Stimulated activated CD8-positive, alpha-beta memory T cell treated with anti-CD3 and anti-CD28 coated beads, Interleukin-2, amount 100 ng/mL, for 1 hour (primary cell): ENCODE measurements at regions not wholly inside any gene's neighbourhood (a gene's known extent, or its start where the extent isn't known, plus 50 kb on each side); places are given as distances from the start of the nearest gene placed in this dataset.

Experiments used
- DNase-seq, 2 donors: peaks; one replicate each; pipeline ENCODE4 v3.0.0-alpha.2; 2020; ENCODE audit warnings: low read depth in 2 of 2

DNA sequence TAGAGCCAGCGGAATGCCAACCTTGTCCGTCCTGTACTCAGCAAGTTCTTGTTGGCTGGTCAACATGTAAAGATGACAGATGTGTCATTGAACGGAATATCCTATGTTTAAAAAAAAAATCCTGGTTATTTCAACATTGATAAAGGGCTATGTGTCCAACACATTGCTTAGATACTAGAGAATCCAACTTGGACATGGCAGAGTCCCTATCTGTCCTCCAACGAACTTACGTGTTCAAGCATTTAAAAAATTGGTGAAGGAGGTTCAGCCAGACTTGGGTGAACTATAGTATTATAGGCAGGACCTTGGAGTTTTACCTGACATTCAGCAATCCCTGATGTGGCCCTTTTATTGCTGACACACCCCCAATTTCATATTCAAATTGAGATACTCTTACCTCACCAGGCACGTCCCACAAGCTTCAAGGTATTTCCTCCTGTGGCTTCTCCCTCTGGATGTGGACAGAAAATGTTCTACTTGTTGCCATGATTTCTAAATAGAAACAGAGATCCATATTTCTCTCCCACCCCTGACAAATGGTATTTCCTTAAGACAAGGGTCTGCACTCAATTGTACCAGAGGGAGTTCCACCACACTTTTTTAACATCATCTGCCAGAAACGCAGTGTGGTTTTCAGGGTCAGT, 207.7 kb upstream of the TPM1 start:
- no peak for DNase-seq

GRCh38 chr15:62835351-62835750, 207.2 kb upstream of the TPM1 start:
- DNase-seq = no peak

DNA sequence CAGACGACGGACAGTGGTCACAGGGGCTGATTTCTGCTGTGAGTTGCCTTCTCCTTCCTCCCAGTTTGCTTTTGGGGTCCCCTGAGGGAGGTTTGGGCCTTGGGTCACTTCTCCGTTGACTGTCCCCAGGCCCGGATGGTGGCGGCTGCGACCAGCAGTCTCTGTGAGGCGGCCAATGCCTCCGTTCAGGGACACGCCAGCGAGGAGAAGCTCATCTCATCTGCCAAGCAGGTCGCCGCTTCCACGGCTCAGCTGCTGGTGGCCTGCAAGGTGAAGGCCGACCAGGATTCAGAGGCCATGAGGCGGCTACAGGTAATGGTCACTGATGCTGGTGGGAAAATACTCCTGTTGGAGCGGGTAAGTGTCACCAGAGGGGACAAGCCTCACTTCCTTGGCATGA, 206.8 kb upstream of the TPM1 start:
- DNase-seq = no peak

DNA sequence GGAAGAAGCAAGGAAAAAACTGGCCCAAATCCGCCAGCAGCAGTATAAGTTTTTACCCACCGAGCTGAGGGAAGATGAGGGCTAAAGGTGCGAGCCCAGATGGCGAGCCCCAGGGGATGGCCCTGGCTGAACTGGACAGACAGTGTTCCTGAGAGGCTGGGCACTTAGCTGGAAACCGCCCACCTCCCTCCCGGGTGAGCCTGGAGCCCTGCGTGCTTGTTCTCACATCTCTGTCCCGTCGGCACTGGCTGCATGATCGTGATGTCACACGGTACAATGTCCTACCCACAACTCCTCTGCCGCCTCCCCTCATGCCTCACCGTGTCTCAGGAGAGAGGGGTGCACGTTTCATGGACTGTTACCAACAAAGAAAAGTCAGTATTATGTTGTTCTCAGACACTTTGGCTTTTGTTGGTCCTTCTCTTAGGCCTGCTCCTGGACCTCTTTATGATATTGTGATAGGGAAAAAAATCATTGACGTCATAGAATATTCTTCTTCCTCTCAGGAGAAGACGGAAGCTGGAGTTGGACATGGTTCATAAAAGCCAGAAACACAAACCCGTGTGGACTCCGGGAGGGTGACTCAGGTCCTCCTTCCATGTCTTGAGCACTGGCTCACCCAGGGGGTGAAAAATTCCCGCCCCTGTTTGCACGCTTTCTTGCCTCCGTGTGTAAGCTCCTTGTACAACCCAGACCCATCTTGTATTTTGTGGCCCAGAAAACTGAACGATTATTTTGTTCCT, 201.8 kb upstream of the TPM1 start:
- DNase-seq = no peak

GRCh38 chr15:62841269-62841628, 201.3 kb upstream of the TPM1 start:
- DNase-seq = no peak

DNA sequence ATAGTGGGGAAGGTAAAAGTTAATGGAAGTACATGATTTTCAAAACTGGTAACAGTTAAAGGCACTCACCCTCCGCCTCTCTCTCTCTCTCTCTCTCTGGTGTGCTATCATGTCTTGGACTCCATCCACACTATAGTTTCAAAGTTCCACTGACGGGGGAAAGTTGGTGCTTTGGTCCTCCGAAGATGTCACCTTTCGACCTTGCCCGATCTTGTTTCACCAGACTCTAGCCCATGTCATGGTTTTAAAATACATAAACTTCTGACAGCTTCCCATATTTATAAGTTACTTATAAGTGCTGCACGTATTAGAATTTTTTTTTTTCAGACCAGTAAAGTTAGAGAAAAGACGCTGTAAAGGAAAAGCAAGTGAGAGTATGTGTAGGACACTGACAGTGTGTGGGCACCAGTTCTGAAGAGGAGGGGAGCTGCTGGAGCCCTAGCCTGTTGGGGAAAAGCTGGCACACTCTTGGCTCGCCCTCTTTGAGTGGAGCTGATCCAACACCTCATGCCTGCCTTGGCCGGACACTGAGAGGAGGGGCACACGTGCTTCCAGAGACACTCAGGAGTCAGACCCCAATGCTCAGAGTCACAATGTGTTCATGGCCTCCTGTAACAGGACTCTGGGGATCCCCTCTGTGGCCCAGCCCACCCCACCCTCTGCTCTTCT, 200.5 kb upstream of the TPM1 start:
- DNase-seq = no peak

DNA sequence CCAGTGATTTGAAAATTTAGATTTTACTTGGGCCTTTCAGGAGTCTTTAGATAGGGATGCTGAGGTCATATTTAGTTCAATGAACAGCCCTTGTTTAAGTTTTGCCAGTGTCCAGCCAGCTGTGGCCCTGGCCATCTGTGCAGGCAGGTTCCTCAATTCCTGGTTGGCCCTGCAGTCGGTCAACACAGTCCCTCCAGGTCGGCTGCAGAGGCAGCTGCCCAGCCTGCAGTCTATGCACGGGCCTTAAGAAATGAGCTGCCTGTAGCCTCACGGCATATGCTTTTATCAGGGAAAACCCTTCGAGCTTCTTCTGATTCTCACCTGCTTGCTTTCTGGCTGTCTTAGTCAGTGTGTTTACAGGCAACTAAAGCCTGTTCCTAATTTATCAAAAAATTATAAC, 199.2 kb upstream of the TPM1 start:
- DNase-seq = no peak

GRCh38 chr15:62844564-62845240, 197.8 kb upstream of the TPM1 start:
- DNase-seq = no peak

GRCh38 chr15:62845241-62846126, 197.1 kb upstream of the TPM1 start:
- no peak for DNase-seq

- DNase-seq = no peak
Measured at GRCh38 chr15:62846131-62846804, 196.3 kb upstream of the TPM1 start.

GRCh38 chr15:62846805-62847495, 195.6 kb upstream of the TPM1 start:
- DNase-seq = no peak

DNA sequence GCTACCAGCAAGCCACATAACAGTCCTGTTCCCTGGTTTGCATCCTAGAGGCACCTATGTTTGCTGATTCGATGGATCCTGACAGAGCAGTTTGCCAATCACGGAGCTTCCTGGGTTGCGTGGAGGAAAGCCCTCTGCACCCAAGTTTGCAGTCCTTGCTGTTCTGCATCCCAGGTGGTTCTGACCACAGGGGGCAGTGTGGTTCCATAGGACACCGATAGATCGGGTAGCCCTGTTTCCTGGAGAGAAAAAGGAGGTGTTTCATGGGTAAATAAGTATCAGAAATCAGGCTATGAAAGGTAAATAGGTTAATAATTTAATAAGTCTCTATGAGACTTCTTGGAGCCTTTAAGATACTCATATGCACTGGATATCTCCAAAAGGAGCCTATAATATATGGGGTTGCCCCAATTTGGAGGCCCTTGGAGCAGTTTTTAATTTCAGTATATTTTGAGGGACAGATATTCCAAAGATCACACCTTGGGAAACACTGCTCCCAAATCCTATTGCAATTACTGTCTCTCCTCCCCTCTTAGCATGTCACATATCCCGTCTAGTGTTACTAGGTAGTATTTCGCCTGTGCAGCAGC, 194.6 kb upstream of the TPM1 start:
- no peak for DNase-seq

DNA sequence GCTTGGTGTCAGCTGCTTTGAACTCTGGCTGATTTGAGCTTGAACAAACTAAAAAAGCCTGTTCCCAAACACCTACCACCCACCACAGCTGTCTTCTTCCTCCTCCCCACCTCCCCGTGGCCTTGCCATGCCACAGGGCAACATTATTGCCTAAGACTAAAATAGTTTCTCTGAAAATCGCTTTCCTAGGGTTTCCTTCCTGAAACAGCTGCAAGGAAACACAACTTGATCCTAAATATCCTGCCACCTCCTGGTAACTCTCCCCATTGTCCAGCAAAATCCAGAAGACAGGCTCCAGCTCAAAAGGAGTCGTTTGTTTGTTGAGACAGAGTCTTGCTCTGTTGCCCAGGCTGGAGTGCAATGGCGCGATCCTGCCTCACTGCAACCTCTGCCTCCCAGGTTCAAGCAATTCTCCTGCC, 193.9 kb upstream of the TPM1 start:
- DNase-seq = no peak

- DNase-seq = no peak
Measured at GRCh38 chr15:62849316-62850106, 193.0 kb upstream of the TPM1 start.

GRCh38 chr15:62850318-62850717, 192.2 kb upstream of the TPM1 start:
- no peak for DNase-seq

DNA sequence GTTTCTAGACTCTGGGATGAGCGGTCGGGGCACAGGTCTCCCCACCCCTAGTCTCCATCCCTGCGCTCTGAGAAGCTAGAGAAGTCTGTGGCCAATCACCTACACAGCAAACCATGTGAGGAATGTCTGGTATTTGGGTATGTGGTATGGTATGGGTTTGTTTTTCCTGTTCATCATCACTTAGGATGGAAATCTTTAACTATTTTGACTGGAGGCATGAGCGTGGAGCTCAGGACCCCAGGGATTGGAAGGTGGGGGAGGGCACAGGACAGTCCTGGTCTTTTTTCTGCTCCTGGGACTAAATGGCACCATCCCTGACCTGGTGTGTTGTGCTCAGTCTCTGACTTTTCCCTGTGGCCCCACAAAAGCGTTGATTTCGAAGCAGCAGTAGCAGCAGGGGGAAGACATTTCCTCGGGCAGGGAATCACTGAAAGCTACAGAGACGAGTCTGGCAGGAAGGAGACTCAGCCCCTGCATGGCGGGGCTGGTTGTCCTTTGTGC, 191.7 kb upstream of the TPM1 start:
- no peak for DNase-seq

- no peak for DNase-seq
Measured at GRCh38 chr15:62853114-62853840, 189.3 kb upstream of the TPM1 start.

DNA sequence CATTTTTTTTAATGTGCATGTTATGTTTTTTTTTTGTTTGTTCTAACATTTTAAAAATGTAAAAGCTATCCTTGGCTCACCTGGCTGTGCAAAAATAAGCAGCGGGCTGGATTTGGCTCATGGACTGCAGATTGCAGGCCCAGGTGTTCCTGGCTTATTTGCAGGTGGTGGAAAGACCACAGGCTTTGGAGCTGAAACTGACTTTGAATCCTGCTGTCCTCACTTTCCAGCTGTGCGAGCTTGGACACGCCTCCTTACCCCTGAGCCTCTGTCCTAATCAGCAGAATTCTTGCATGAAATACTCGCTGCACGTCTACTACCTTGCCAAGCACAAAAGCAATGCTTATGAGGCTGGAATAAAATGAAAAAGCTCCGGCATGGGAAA, 188.7 kb upstream of the TPM1 start:
- DNase-seq = no peak
